Uterus (tissue), 3 donors: ENCODE measurements at regions not wholly inside any gene's neighbourhood (a gene's known extent, or its start where the extent isn't known, plus 50 kb on each side); places are given as distances from the start of the nearest gene placed in this dataset.

Experiments
- DNase-seq, 2 donors: peaks; one replicate each; pipeline ENCODE4 v3.0.0-alpha.2; 2019 to 2020
- H3K27ac ChIP-seq, 2 donors: fragments of 200-600 bp; sonication (generic); 1 replicate in 1 of 2; 2 replicates in 1 of 2; pipeline ENCODE4 v1.5.1; 2016 to 2018
- H3K27me3 ChIP-seq, 2 donors: fragments of 200-600 bp; sonication (generic); one replicate each; pipeline ENCODE4 v1.5.1; 2018 to 2019; ENCODE audit warnings: control low read depth in 1 of 2
- H3K36me3 ChIP-seq, 2 donors: fragments of 200-600 bp; sonication (generic); one replicate each; pipeline ENCODE4 v1.5.1; 2019; ENCODE audit warnings: control low read depth in 1 of 2
- H3K4me1 ChIP-seq, 2 donors: fragments of 200-600 bp; sonication (generic); one replicate each; pipeline ENCODE4 v1.5.1; 2018 to 2019; ENCODE audit warnings: control low read depth in 1 of 2
- H3K4me3 ChIP-seq, 2 donors: fragments of 200-600 bp; sonication (generic); 1 replicate in 1 of 2; 2 replicates in 1 of 2; pipeline ENCODE4 v1.5.1; 2018 to 2019; ENCODE audit warnings: mild to moderate bottlenecking in 1 of 2
- H3K9me3 ChIP-seq, 2 donors: fragments of 200-600 bp; sonication (generic); one replicate each; pipeline ENCODE4 v1.5.1; 2019; ENCODE audit warnings: control low read depth in 1 of 2
- POLR2A ChIP-seq, 2 donors: fragments of 450-650 bp; IDR thresholded peaks; one replicate each; pipeline ENCODE4 v1.6.1; 2016; ENCODE audit warnings: antibody characterized with exemption in 2 of 2, mild to moderate bottlenecking in 1 of 2, moderate library complexity in 1 of 2
- intact Hi-C: fragments of 100-400 bp; cut with DNase I; formaldehyde crosslinking; loops from one replicate; pipeline ENCODE4 v1.15.1; 2023; ENCODE audit warnings: low total_unique reads
- TF ChIP-seq, protein P1 (sequence below), 4 experiments: fragments of 200-600 bp in 2 of 4; fragments of 450-650 bp in 2 of 4; sonication (generic) in 2 of 4; IDR thresholded peaks; one replicate each; pipeline ENCODE4 v1.5.1; 2016 to 2019; ENCODE audit warnings: antibody characterized with exemption in 4 of 4, mild to moderate bottlenecking in 2 of 4, moderate library complexity in 1 of 4
- donor health status: DM: yes; HTN: yes; CAD: no.

DNA sequence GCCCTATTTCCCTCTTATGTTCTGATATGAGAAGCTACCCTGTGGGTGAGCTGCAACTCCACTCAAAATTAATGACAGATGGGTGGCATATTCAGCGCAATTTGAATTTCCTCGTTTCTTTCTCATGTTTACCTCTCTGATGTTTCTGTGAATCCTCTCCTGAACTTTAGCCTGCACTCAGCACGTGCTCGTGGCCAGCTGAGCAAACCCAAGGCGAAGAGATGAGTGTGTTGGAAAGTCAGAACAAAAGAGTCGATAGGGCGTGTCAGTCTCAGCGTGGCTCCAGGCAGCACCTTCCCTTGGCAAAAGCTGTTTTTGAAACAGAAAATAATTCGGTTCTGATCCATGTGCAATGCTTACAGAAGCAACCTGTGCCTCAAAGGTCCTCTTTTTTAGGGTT is 226.1 kb upstream of the GMDS start:
- intact Hi-C loops, result no loop called here
- TF ChIP-seq POLR2A (IDR thresholded peaks at IDR 0.05), result no peak
- TF ChIP-seq, protein P1, sequence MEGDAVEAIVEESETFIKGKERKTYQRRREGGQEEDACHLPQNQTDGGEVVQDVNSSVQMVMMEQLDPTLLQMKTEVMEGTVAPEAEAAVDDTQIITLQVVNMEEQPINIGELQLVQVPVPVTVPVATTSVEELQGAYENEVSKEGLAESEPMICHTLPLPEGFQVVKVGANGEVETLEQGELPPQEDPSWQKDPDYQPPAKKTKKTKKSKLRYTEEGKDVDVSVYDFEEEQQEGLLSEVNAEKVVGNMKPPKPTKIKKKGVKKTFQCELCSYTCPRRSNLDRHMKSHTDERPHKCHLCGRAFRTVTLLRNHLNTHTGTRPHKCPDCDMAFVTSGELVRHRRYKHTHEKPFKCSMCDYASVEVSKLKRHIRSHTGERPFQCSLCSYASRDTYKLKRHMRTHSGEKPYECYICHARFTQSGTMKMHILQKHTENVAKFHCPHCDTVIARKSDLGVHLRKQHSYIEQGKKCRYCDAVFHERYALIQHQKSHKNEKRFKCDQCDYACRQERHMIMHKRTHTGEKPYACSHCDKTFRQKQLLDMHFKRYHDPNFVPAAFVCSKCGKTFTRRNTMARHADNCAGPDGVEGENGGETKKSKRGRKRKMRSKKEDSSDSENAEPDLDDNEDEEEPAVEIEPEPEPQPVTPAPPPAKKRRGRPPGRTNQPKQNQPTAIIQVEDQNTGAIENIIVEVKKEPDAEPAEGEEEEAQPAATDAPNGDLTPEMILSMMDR (IDR thresholded peaks at IDR 0.05), result no peak
- H3K27me3 ChIP-seq, result no peaks in the 10 kb centered on the region
- no peaks in the 10 kb centered on the region for H3K4me1 ChIP-seq
- H3K9me3 ChIP-seq, result no peaks in the 10 kb centered on the region
- H3K4me3 ChIP-seq, result no peak overlapping the region
- H3K36me3 ChIP-seq, result no peaks in the 10 kb centered on the region
- H3K27ac ChIP-seq, result no peak overlapping the region
- DNase-seq, result no peak

DNA sequence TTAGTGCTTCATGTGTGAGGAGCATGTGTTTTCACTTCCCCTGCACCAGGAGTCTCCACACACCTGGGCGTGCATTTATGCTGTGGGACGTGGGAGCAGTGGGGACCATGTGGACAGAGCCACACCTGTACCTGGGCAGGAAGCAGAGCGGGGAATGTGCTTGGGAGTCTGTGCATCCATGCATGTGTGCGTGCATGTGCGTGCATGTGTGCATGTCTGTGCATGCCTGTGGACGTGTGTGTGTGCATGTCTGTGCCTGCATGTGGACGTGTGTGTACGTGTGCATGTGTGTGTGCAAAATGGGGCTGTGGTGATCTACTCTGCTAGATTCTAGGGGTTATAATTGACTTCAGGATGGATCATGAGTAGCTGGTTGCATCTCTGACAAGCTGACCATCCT is 224.0 kb upstream of the GMDS start:
- H3K27me3 ChIP-seq, result no peaks in the 10 kb centered on the region
- H3K9me3 ChIP-seq, result no peaks in the 10 kb centered on the region
- H3K27ac ChIP-seq, result no peak overlapping the region
- H3K36me3 ChIP-seq, result no peaks in the 10 kb centered on the region
- TF ChIP-seq POLR2A (IDR thresholded peaks at IDR 0.05), result no peak
- TF ChIP-seq, protein P1 (IDR thresholded peaks at IDR 0.05), result no peak
- intact Hi-C loops, result no loop called here
- no peaks in the 10 kb centered on the region for H3K4me1 ChIP-seq
- no peak overlapping the region for H3K4me3 ChIP-seq
- DNase-seq, result no peak

DNA sequence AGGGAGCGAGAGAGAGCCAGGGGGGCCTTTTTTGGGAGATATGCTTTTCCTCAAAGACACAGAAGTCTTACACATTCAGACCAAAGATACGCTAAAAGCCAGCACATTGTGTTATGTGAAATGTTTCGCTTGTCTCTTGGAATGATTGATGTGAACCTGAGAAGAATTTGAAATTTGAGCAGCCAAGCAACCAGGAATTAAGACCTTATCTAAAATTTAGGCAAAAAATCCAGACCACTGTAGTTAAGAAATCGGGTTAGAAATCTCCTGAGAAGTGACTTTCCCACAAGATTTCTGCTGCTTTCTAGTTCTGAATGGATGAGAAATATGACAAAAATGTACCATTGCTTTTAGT is 223.2 kb upstream of the GMDS start:
- intact Hi-C loops, result no loop called here
- no peaks in the 10 kb centered on the region for H3K36me3 ChIP-seq
- DNase-seq, result no peak
- H3K27me3 ChIP-seq, result no peaks in the 10 kb centered on the region
- no peak overlapping the region for H3K4me3 ChIP-seq
- H3K9me3 ChIP-seq, result no peaks in the 10 kb centered on the region
- H3K4me1 ChIP-seq, result no peaks in the 10 kb centered on the region
- TF ChIP-seq, protein P1 (IDR thresholded peaks at IDR 0.05), result no peak
- TF ChIP-seq POLR2A (IDR thresholded peaks at IDR 0.05), result no peak
- H3K27ac ChIP-seq, result no peak overlapping the region

DNA sequence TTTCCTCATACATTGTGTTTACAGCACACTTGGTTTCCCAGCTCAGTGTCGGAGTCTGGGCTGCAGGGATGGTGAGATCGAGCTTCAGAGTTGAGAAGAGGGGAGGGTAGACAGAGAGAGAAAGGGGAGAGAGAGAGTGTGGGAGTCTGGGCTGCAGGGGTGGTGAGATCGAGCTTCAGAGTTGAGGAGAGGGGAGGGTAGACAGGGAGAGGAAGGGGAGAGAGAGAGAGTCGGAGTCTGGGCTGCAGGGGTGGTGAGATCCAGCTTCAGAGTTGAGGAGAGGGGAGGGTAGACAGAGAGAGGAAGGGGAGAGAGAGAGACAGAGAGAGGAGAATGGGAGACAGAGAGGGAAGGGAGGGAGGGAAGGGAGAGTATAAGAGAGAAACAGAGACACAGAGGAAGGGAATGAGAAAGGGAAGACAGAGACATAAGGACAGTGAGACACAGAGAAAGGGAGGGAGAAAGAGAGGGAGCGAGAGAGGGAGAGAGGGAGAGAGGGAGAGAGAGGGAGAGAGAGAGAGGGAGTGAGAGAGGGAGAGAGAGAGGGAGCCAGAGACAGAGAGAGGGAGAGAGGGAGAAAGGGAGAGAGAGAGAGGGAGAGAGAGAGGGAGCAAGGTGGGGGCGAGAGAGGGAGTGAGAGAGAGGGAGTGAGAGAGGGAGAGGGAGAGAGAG is 222.7 kb upstream of the GMDS start:
- intact Hi-C loops, result no loop called here

DNA sequence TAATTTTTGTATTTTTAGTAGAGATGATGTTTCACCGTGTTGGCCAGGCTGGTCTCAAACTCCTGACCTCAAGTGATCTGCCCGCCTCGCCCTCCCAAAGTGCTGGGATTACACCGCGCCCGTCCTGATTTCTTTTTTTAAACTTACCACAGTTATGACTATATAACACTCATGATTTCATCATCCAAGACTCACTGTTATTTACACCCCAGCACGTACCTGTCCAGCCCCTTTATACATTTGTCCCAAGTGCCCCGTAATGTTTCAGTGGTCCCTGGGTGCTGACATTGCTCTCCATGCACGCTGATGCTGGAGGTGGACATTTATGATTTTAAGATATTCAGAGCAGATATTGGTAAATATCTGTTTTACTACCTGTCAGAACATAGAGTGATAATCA is 219.9 kb upstream of the GMDS start:
- TF ChIP-seq POLR2A (IDR thresholded peaks at IDR 0.05), result no peak
- TF ChIP-seq, protein P1 (IDR thresholded peaks at IDR 0.05), result no peak
- intact Hi-C loops, result no loop called here
- Histone ChIP-seq H3K27ac (no peak overlapping the region), H3K27me3 (no peaks in the 10 kb centered on the region), H3K4me3 (no peak overlapping the region), H3K9me3 (no peaks in the 10 kb centered on the region), H3K36me3 (no peaks in the 10 kb centered on the region), H3K4me1 (no peaks in the 10 kb centered on the region)
- DNase-seq, result no peak

More for the DNA sequence above, 222.7 kb upstream of the GMDS start:
- DNase-seq, result no peak
- TF ChIP-seq, protein P1 (IDR thresholded peaks at IDR 0.05), result no peak
- no peak for TF ChIP-seq POLR2A (IDR thresholded peaks at IDR 0.05)
- no peaks in the 10 kb centered on the region for H3K27me3 ChIP-seq
- H3K4me3 ChIP-seq, result no peak overlapping the region
- no peaks in the 10 kb centered on the region for H3K4me1 ChIP-seq
- H3K36me3 ChIP-seq, result no peaks in the 10 kb centered on the region
- H3K9me3 ChIP-seq, result no peaks in the 10 kb centered on the region
- H3K27ac ChIP-seq, result no peak overlapping the region
